ENCODE measurements at regions not wholly inside any gene's neighbourhood (a gene's known extent, or its start where the extent isn't known, plus 50 kb on each side); places are given as distances from the start of the nearest gene placed in this dataset.
"Not testable (repeated sequence)": the region's sequence is repeated elsewhere in the genome, so short reads cannot be mapped to it uniquely, and the experiment has no call there.

DNA sequence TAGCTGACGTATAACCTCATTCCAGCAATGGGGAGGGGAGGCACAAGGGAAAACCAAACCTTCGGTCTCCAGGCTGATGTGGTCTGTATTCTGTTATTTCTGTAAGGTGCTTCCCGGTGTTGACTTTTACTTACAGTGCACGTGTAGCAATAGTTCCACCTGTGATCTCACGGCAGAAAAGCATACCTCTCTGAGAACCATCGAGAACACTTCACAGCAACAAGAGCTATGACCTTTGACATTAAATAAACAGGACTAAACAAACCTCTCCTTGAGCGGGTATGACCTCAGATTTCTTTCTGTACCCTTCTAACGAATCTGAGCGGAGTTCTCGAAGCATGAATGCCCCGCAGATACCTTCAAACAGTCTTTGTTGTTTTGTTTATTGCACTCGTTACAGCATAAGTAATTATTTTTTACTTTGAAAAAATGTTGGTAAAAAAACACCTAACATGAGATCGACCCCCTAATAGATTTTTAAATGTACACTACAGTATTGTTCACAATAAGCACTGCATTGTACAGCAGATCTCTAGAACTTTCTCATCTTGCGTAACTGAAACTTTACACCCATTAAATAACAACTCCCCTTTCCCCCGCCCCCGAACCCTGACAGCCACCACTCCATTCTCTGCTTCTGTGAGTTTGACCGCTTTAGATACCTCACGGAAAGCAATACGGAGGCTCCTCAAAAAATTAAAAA, 282.3 kb downstream of the GATA3 start:
- POLR2A ChIA-PET, result interaction anchor here (1.5 kb wide), 1 partner anchor 11 kb away, joined by 4 read pairs; no protein-coding TSS in a partner anchor

DNA sequence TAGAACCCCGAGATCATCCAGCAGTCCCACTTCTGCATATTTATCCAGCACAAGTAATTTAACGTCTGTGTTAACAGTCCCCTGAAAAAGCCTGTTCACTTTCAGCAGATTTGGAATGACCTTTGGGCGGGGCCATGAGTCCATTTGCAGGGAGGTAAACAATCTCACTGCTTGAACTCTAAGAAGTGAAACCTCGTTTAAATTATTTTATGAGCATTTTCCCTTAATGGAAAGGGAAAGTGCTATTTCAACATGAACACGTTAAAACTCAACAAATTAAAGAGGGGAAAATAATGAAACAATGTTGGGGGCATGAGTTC, 282.8 kb downstream of the GATA3 start:
- Mint-ChIP-seq H3K4me3 (no peak overlapping the region), H3K9me3 (peaks cover 2% of the 10 kb centered on the region), H3K4me1 (ENCODE audit: low read depth) (peaks cover 14% of the 10 kb centered on the region), H3K27me3 (no peaks in the 10 kb centered on the region), H3K36me3 (ENCODE audit: low read depth) (no peaks in the 10 kb centered on the region), H3K27ac (no peak overlapping the region)
- CTCF ChIA-PET, result no interaction called here
- ATAC-seq (no peak), DNase-seq (no peak)
- TF ChIP-seq, protein P1, sequence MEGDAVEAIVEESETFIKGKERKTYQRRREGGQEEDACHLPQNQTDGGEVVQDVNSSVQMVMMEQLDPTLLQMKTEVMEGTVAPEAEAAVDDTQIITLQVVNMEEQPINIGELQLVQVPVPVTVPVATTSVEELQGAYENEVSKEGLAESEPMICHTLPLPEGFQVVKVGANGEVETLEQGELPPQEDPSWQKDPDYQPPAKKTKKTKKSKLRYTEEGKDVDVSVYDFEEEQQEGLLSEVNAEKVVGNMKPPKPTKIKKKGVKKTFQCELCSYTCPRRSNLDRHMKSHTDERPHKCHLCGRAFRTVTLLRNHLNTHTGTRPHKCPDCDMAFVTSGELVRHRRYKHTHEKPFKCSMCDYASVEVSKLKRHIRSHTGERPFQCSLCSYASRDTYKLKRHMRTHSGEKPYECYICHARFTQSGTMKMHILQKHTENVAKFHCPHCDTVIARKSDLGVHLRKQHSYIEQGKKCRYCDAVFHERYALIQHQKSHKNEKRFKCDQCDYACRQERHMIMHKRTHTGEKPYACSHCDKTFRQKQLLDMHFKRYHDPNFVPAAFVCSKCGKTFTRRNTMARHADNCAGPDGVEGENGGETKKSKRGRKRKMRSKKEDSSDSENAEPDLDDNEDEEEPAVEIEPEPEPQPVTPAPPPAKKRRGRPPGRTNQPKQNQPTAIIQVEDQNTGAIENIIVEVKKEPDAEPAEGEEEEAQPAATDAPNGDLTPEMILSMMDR (IDR thresholded peaks at IDR 0.05), result no peak
- POLR2A ChIA-PET, result no interaction called here
- intact Hi-C loops (cut with micrococcal nuclease), result no loop called here

More for the DNA sequence above, 282.3 kb downstream of the GATA3 start:
- Mint-ChIP-seq H3K4me3 (no peak overlapping the region), H3K9me3 (peaks cover 2% of the 10 kb centered on the region), H3K27me3 (no peaks in the 10 kb centered on the region), H3K27ac (no peak overlapping the region), H3K4me1 (ENCODE audit: low read depth) (peaks cover 17% of the 10 kb centered on the region), H3K36me3 (ENCODE audit: low read depth) (no peaks in the 10 kb centered on the region)
- DNase-seq, result no peak
- CTCF ChIA-PET, result no interaction called here
- ATAC-seq, result no peak
- intact Hi-C loops (cut with micrococcal nuclease), result no loop called here
- TF ChIP-seq, protein P1 (IDR thresholded peaks at IDR 0.05), result no peak

DNA sequence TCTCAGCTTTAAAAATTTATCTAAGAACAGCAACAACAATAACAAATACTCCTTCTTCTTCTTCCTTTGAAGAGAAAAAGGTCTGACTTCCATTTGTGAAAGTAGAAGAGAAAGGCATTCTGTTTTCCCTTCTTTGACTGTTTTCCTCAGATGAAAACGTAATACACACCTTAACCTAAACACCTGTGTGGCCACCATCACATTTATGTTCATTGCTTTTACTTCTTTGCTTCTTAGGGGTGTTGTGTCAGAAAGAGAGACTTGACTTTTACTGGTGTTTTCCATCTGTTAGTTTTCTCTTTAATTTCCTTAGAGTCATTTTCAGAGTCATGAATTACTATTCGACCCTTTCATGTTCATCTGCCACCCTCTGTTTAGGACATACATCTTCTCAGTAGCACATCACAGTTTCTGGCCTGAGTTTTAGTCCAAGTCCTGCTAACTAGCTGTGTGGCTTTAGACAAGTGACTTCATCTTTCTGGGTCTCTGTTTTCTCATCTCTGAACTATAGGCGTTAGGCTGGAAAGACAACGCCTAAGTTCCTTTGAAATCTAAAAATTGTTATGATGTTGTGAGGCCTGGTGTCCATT, 283.8 kb downstream of the GATA3 start:
- H3K27me3 Mint-ChIP-seq, result no peaks in the 10 kb centered on the region
- H3K27ac Mint-ChIP-seq, result peak overlapping the region; percentile 65
- TF ChIP-seq, protein P1 (IDR thresholded peaks at IDR 0.05), result no peak
- no peak for DNase-seq
- intact Hi-C loops (cut with micrococcal nuclease), result no loop called here
- H3K4me3 Mint-ChIP-seq, result no peak overlapping the region
- peaks cover 2% of the 10 kb centered on the region for H3K9me3 Mint-ChIP-seq
- ChIA-PET POLR2A (no interaction called here), CTCF (no interaction called here)
- peaks cover 7% of the 10 kb centered on the region for H3K4me1 Mint-ChIP-seq (ENCODE audit: low read depth)
- no peaks in the 10 kb centered on the region for H3K36me3 Mint-ChIP-seq (ENCODE audit: low read depth)
- ATAC-seq, result peak; percentile 88

DNA sequence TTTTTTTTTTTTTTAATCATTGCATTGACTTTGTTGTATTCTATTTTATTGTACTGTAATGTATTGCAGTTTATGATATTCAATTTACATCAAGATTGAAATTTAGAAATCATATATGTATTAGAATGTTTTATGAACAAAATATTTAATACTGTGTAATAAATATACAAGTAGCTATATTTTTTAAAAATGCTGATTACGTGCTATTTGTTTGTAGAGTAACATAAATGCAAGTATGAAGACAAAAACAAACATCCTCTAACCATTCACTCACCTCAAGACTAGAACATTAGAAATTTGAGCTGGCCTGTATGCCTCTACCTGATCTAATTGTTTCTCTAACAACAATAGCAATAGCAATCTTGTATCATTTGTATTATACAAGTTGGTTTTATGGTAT, 290.3 kb downstream of the GATA3 start:
- intact Hi-C loops (cut with micrococcal nuclease), result no loop called here
- Mint-ChIP-seq H3K36me3 (ENCODE audit: low read depth) (no peaks in the 10 kb centered on the region), H3K4me1 (ENCODE audit: low read depth) (no peaks in the 10 kb centered on the region), H3K9me3 (peaks cover 7% of the 10 kb centered on the region), H3K4me3 (no peak overlapping the region), H3K27me3 (no peaks in the 10 kb centered on the region), H3K27ac (no peak overlapping the region)
- ATAC-seq, result no peak
- TF ChIP-seq, protein P1 (IDR thresholded peaks at IDR 0.05), result no peak
- ChIA-PET POLR2A (interaction anchor here (0.6 kb wide), 1 partner anchor 10 kb away, joined by 3 read pairs; no protein-coding TSS in a partner anchor), CTCF (interaction anchor here (1.4 to 1.5 kb wide), 2 partner anchors 11 to 12 kb away, joined by 5 to 6 read pairs; no protein-coding TSS in a partner anchor)
- DNase-seq, result no peak

DNA sequence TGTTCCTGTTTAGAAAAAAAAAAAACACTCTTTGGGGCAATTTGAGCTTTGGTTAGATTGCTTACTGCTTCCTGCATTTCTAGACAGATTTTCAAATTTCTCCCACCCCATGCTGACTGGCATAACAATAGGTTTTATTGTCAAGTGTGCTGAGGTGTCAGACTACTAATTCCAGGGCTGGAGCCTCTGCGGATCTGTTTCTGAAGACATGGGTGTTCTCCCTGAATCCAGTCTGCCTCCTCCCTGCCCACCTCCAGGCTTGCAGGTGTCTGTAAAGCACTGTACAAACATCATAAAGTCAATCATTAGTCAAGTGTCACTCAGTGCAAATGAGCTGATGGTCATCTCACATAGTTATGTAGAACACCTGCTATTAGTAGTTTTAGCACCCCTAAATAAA, 292.4 kb downstream of the GATA3 start:
- no peak for ATAC-seq
- H3K9me3 Mint-ChIP-seq, result peaks cover 5% of the 10 kb centered on the region
- ChIA-PET POLR2A (no interaction called here), CTCF (no interaction called here)
- intact Hi-C loops (cut with micrococcal nuclease), result no loop called here
- H3K27ac Mint-ChIP-seq, result no peak overlapping the region
- no peak for DNase-seq
- H3K4me3 Mint-ChIP-seq, result no peak overlapping the region
- no peaks in the 10 kb centered on the region for H3K36me3 Mint-ChIP-seq (ENCODE audit: low read depth)
- H3K27me3 Mint-ChIP-seq, result no peaks in the 10 kb centered on the region
- H3K4me1 Mint-ChIP-seq (ENCODE audit: low read depth), result no peaks in the 10 kb centered on the region
- TF ChIP-seq, protein P1 (IDR thresholded peaks at IDR 0.05), result no peak

DNA sequence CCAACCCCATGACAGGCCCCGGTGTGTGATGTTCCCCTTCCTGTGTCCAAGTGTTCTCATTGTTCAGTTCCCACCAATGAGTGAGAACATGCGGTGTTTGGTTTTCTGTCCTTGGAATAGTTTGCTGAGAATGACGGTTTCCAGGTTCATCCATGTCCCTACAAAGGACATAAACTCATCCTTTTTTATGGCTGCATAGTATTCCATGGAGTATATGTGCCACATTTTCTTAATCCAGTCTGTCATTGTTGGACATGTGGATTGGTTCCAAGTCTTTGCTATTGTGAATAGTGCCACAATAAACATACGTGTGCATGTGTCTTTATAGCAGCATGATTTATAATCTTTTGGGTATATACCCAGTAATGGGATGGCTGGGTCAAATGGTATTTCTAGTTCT, 293.1 kb downstream of the GATA3 start:
- DNase-seq; H3K36me3 Mint-ChIP-seq (ENCODE audit: low read depth); H3K4me1 Mint-ChIP-seq (ENCODE audit: low read depth); H3K4me3 Mint-ChIP-seq; H3K27ac Mint-ChIP-seq; ATAC-seq; intact Hi-C loops (cut with micrococcal nuclease); POLR2A ChIA-PET; H3K27me3 Mint-ChIP-seq; CTCF ChIA-PET; H3K9me3 Mint-ChIP-seq: not testable (repeated sequence)

All from activated CD8-positive, alpha-beta T cell treated with anti-CD3 and anti-CD28 coated beads for 36 hours (primary cell).